Heart left ventricle (tissue), 16 donors: ENCODE measurements at regions not wholly inside any gene's neighbourhood (a gene's known extent, or its start where the extent isn't known, plus 50 kb on each side); places are given as distances from the start of the nearest gene placed in this dataset.

Source experiments
- ATAC-seq, 4 donors: fragments of 200-7000 bp; cut with Tn5 transposase; one replicate each; pipeline ENCODE4 v1.9.1; 2020 to 2022; ENCODE audit warnings: moderate library complexity in 4 of 4, mild to moderate bottlenecking in 3 of 4, moderate number of reproducible peaks in 1 of 4
- DNase-seq, 5 donors: peaks; one replicate each; pipeline ENCODE4 v3.0.0-alpha.2; 2020
- H3K27ac ChIP-seq, 12 donors: fragments of 200-600 bp; sonication (generic) in 4 of 12; one replicate each; pipeline versions ENCODE4 v1.5.0 to v1.8.0; 2016 to 2022; ENCODE audit warnings: mild to moderate bottlenecking in 2 of 12
- H3K27me3 ChIP-seq, 9 donors: fragments of 200-600 bp; sonication (generic) in 2 of 9; one replicate each; pipeline versions ENCODE4 v1.5.1 to v1.8.0; 2016 to 2022; ENCODE audit warnings: mild to moderate bottlenecking in 3 of 9
- H3K36me3 ChIP-seq, 9 donors: fragments of 200-600 bp; sonication (generic) in 2 of 9; one replicate each; pipeline versions ENCODE4 v1.5.0 to v1.8.0; 2018 to 2022; ENCODE audit warnings: mild to moderate bottlenecking in 2 of 9
- H3K4me1 ChIP-seq, 12 donors: fragments of 200-600 bp; sonication (generic) in 4 of 12; one replicate each; pipeline versions ENCODE4 v1.5.0 to v1.8.0; 2016 to 2022; ENCODE audit warnings: mild to moderate bottlenecking in 3 of 12
- H3K4me3 ChIP-seq, 12 donors: fragments of 200-600 bp; sonication (generic) in 4 of 12; one replicate each; pipeline versions ENCODE4 v1.5.0 to v1.8.0; 2017 to 2022; ENCODE audit warnings: mild to moderate bottlenecking in 9 of 12, moderate library complexity in 4 of 12
- H3K9me3 ChIP-seq, 12 donors: fragments of 200-600 bp; sonication (generic) in 4 of 12; one replicate each; pipeline versions ENCODE4 v1.5.0 to v1.8.0; 2016 to 2022; ENCODE audit warnings: mild to moderate bottlenecking in 1 of 12
- POLR2A ChIP-seq, 2 donors: fragments of 450-650 bp; IDR thresholded peaks; one replicate each; pipeline ENCODE4 v1.6.1; 2017; ENCODE audit warnings: antibody characterized with exemption in 2 of 2, mild to moderate bottlenecking in 2 of 2, moderate library complexity in 2 of 2
- WGBS, 4 donors: extraction: QIAGEN DNeasy Blood & Tissue Kit in 2 of 4; methylation state at CpG; one replicate each; pipeline versions ENCODE4 v1.1.5 to v1.1.7; 2013 to 2018; 5-methylcytosine and 5-hydroxymethylcytosine counted together
- intact Hi-C, 10 donors: fragments of 100-400 bp; cut with DNase I; formaldehyde crosslinking; loops; one replicate each; pipeline versions ENCODE4 v1.11.1 to v1.14.2; 2022
- TF ChIP-seq, protein P1 (sequence below), 12 donors: fragments of 200-600 bp; sonication (generic) in 4 of 12; IDR thresholded peaks; one replicate each; pipeline versions ENCODE4 v1.5.0 to v1.8.0; 2018 to 2022; ENCODE audit warnings: antibody characterized with exemption in 12 of 12, mild to moderate bottlenecking in 5 of 12
- donor health status: ischemic (EF 13 %, LVEDD 7.1; RV severe dilation, severe dysfunction).
- donor health status: healthy with polysubstance abuse.
- donor health status: DM: no; HTN: yes; CAD: no.
- donor health status: DM: no; HTN: no; CAD: no.
- donor health status: ischemic (EF 25% LVEDD 6.9; RV normal size, moderate dysfunction).
- donor health status: ischemic (EF 25% LVEDD 5.7; RV mildly dilated, moderate dysfunction).
- donor health status: healthy.
- donor health status: DM: yes; HTN: yes; CAD: no.
- donor health status: ischemic (EF 35%, LVEDD 5.7; RV mildly dilated, moderate dysfunction).
- donor health status: nonischemic (EF 11% LVEDD 7.7; RV severe dilation, severe dysfunction).
- donor health status: DM: yes; HTN: yes; CAD: no.
- donor health status: PGD.
- donor health status: ischemic (EF 29% LVEDD 5.4; RV normal size, mild dysfunction).
- donor health status: nonischemic (EF 23%, LVEDD 6.1; RV moderate dilation, normal function).

DNA sequence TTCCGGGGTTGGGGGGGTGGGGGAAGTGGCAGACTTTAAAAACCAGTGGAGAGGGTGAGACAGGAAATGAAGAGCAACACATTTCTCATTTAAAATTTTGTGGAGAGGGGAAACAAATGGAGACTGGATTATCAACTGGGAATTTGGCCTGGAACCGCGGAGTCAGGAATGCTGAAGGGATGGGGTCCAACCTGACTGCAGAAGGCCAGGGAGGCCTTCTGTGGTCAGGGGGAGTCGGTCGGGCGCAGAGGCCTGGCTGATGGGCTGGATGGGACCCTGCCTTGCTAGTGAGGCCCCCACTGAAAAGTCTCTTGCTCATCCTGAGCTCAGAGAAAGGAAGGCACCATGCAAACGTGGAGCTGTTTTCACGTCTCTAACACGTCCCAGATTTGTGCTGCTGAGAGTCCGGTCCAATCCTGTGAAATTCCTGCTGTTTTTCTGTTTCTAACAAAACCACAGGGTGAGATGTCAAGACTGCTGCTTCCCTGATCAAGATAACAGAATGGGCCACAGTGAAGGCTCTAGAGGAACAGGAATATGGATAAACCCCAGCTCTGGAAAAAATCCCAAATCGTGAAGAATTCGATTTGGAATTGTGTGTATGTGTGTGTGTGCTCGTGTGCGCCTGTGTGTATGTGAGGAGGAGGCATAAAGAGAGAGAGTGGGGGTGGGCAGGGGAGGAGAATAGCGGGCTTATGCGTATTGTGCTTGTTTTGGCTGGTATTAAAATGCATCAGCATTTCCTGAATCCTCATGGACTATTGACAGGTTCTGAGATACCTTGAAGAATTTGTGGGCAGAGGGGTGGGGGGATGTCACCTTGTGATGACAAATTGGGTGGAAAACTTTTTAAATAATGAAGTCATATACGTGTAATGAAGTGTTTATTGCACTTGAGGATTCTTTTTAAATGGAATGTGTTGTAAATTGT is 117.4 kb downstream of the NGF start:
- intact Hi-C loops = loop anchor here in 1 of 10 donors (5.0 kb wide), 1 partner anchor 47 kb away; no protein-coding TSS in a partner anchor
- H3K36me3 ChIP-seq = no peaks in the 10 kb centered on the region
- TF ChIP-seq, protein P1, sequence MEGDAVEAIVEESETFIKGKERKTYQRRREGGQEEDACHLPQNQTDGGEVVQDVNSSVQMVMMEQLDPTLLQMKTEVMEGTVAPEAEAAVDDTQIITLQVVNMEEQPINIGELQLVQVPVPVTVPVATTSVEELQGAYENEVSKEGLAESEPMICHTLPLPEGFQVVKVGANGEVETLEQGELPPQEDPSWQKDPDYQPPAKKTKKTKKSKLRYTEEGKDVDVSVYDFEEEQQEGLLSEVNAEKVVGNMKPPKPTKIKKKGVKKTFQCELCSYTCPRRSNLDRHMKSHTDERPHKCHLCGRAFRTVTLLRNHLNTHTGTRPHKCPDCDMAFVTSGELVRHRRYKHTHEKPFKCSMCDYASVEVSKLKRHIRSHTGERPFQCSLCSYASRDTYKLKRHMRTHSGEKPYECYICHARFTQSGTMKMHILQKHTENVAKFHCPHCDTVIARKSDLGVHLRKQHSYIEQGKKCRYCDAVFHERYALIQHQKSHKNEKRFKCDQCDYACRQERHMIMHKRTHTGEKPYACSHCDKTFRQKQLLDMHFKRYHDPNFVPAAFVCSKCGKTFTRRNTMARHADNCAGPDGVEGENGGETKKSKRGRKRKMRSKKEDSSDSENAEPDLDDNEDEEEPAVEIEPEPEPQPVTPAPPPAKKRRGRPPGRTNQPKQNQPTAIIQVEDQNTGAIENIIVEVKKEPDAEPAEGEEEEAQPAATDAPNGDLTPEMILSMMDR (IDR thresholded peaks at IDR 0.05) = no peak
- no peak for TF ChIP-seq POLR2A (IDR thresholded peaks at IDR 0.05)
- peak overlapping the region in 9 of 12 donors; percentile 9 to 69 (median 48) for H3K27ac ChIP-seq
- H3K4me1 ChIP-seq = peaks cover 0 to 38% (median 9%) of the 10 kb centered on the region in 12 donors
- ATAC-seq (peak in 1 of 4 donors; percentile 13), DNase-seq (no peak)
- no peaks in the 10 kb centered on the region for H3K27me3 ChIP-seq
- WGBS, 4 donors = 73 to 81% (median 75%) methylated on average over 17 of the region's 17 CpGs
- H3K9me3 ChIP-seq = no peaks in the 10 kb centered on the region
- no peak overlapping the region for H3K4me3 ChIP-seq

- no peak for TF ChIP-seq POLR2A (IDR thresholded peaks at IDR 0.05)
- intact Hi-C loops = loop anchor here in 1 of 10 donors (5.0 kb wide), 1 partner anchor 47 kb away; no protein-coding TSS in a partner anchor
- Histone ChIP-seq H3K27me3 (no peaks in the 10 kb centered on the region), H3K27ac (peak overlapping the region in 9 of 12 donors; percentile 39 to 69 (median 51)), H3K4me3 (no peak overlapping the region), H3K4me1 (peaks cover 0 to 38% (median 9%) of the 10 kb centered on the region in 12 donors), H3K9me3 (no peaks in the 10 kb centered on the region), H3K36me3 (no peaks in the 10 kb centered on the region)
- 44 to 67% (median 62%) methylated on average over 6 of the region's 6 CpGs for WGBS, 4 donors
- DNase-seq (peak in 4 of 5 donors; percentile 24 to 66 (median 33)), ATAC-seq (peak; percentile 48 to 82 (median 73))
These were observed 118.1 kb downstream of the NGF start for GRCh38 chr1:115219927-115220326.

DNA sequence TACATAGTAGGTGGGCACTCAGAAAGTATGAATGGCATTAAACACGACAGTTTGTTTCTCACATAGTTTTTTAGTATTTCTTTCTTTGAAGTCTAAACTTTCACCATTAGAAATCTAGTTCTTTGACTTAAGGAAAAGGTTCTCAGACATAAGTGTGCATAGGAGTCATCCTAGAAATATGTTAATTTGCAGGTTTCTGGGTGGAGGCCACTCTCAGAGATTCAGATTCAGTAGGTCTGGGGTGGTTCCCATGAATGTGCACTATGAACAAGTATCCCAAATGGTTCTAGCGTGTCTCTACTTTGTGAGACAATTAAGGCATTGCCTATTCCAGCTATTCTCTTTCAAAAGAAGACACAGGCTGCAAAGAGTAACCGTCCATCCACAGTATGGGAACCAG is 119.3 kb downstream of the NGF start:
- intact Hi-C loops = no loop called here
- DNase-seq = no peak
- Histone ChIP-seq H3K27ac (peak overlapping the region in 6 of 12 donors; percentile 26 to 55 (median 44)), H3K36me3 (no peaks in the 10 kb centered on the region), H3K27me3 (no peaks in the 10 kb centered on the region), H3K4me3 (no peak overlapping the region), H3K4me1 (peaks cover 0 to 38% (median 9%) of the 10 kb centered on the region in 12 donors), H3K9me3 (no peaks in the 10 kb centered on the region)
- TF ChIP-seq POLR2A (IDR thresholded peaks at IDR 0.05) = no peak
- TF ChIP-seq, protein P1 (IDR thresholded peaks at IDR 0.05) = no peak
- 88 to 93% (median 91%) methylated on average over 3 of the region's 3 CpGs for WGBS, 4 donors
- no peak for ATAC-seq

DNA sequence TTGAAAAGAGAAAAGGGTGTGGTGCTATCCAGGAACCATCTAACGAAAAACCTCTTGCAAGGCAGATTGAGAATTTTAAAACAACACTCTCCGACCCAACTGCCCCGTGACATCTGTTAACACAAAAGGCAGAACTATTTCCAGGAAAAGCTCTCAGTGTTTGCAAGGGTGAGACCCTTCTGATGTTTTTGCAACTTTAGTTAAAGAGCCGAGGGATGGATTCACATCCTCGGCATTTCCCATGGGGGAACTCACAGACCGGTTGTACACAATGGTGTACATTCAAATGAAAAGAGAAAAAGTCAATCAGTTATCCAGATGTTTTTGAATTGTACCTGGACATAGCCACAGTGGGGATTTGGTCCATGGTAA is 120.0 kb downstream of the NGF start:
- Histone ChIP-seq H3K4me3 (no peak overlapping the region), H3K27ac (peak overlapping the region in 10 of 12 donors; percentile 5 to 60 (median 46)), H3K27me3 (no peaks in the 10 kb centered on the region), H3K36me3 (no peaks in the 10 kb centered on the region), H3K9me3 (no peaks in the 10 kb centered on the region), H3K4me1 (peaks cover 0 to 38% (median 9%) of the 10 kb centered on the region in 12 donors)
- TF ChIP-seq, protein P1 (IDR thresholded peaks at IDR 0.05) = no peak
- no peak for TF ChIP-seq POLR2A (IDR thresholded peaks at IDR 0.05)
- no peak for DNase-seq
- intact Hi-C loops = no loop called here
- ATAC-seq = no peak
- WGBS, 4 donors = 38 to 59% (median 46%) methylated on average over 6 of the region's 6 CpGs
